Caco-2 (cell line): ENCODE measurements at regions not wholly inside any gene's neighbourhood (a gene's known extent, or its start where the extent isn't known, plus 50 kb on each side); places are given as distances from the start of the nearest gene placed in this dataset.
A peak's percentile ranks its signal among the peaks of the same experiment; 100 is the strongest.

ENCODE experiments used
- BruUV-seq: library from RNA; stranded (reverse); fragments of 400-500 nt; replicated peaks from 2 replicates; lab custom pipeline; 2021; lab: Mats Ljungman, UMichigan
- CTCF ChIA-PET: fragments of 300-600 bp; sonication (Branson Sonifier 250); formaldehyde crosslinking; loops from one replicate; lab custom pipeline; 2022; ENCODE audit warnings: antibody characterized with exemption; lab: Charles Lee
- POLR2A ChIA-PET: fragments of 300-600 bp; sonication (Branson Sonifier 250); formaldehyde crosslinking; loops from one replicate; lab custom pipeline; 2022; ENCODE audit warnings: antibody characterized with exemption; lab: Charles Lee
- DNase-seq, 2 experiments: peaks; one replicate each; pipeline versions ENCODE4 v3.0.0 to v3.0.0-alpha.2; 2020 to 2022
- H3K27me3 ChIP-seq: replicated peaks from 2 replicates; pipeline ENCODE4 v1.6.0; 2011; ENCODE audit warnings: low read length; ENCODE audit not compliant: control insufficient read depth, insufficient read depth
- H3K36me3 ChIP-seq: 2 replicates; pipeline ENCODE4 v1.5.1; 2011; ENCODE audit warnings: low read length; ENCODE audit not compliant: control insufficient read depth, insufficient read depth
- H3K4me1 ChIP-seq: fragments of 250-450 bp; sonication (Bioruptor Pico); 2 replicates; pipeline ENCODE4 v1.5.1; 2020; ENCODE audit warnings: mild to moderate bottlenecking
- H3K4me3 ChIP-seq: 2 replicates; pipeline ENCODE4 v1.5.1; 2011; ENCODE audit warnings: low read depth, mild to moderate bottlenecking, control low read depth, low read length
- H3K9me3 ChIP-seq: fragments of 250-450 bp; sonication (Bioruptor Pico); 2 replicates; pipeline ENCODE4 v1.5.1; 2020; ENCODE audit warnings: mild to moderate bottlenecking, moderate library complexity
- H3K27ac Mint-ChIP-seq: one replicate; pipeline ENCODE4 v1.8.0; 2022; ENCODE audit warnings: mixed read lengths; ENCODE audit not compliant: unreplicated experiment
- H3K27me3 Mint-ChIP-seq: one replicate; pipeline ENCODE4 v1.8.0; 2022; ENCODE audit warnings: mixed read lengths; ENCODE audit not compliant: insufficient read depth, unreplicated experiment
- H3K36me3 Mint-ChIP-seq: one replicate; pipeline ENCODE4 v1.8.0; 2022; ENCODE audit warnings: mild to moderate bottlenecking, mixed read lengths; ENCODE audit not compliant: insufficient read depth, unreplicated experiment
- H3K4me1 Mint-ChIP-seq: one replicate; pipeline ENCODE4 v1.8.0; 2022; ENCODE audit warnings: low read depth, mixed read lengths; ENCODE audit not compliant: unreplicated experiment
- H3K4me3 Mint-ChIP-seq: one replicate; pipeline ENCODE4 v1.8.0; 2022; ENCODE audit warnings: mild to moderate bottlenecking, moderate library complexity, mixed read lengths; ENCODE audit not compliant: unreplicated experiment
- H3K9me3 Mint-ChIP-seq: one replicate; pipeline ENCODE4 v1.8.0; 2022; ENCODE audit warnings: mixed read lengths; ENCODE audit not compliant: unreplicated experiment
- intact Hi-C: fragments of 100-400 bp; cut with micrococcal nuclease; formaldehyde crosslinking; loops from one replicate; pipeline ENCODE4 v1.10.0; 2022; ENCODE audit not compliant: unreplicated experiment
- TF ChIP-seq, protein P1 (sequence below), 2 experiments: fragments of 200-600 bp in 1 of 2; IDR thresholded peaks; 1 replicate in 1 of 2; 2 replicates in 1 of 2; pipeline versions ENCODE4 v1.5.1 to v1.8.0; 2011 to 2022; ENCODE audit warnings: antibody characterized with exemption in 1 of 2, control low read depth in 1 of 2, inconsistent platforms in 1 of 2, low read depth in 1 of 2, low read length in 1 of 2, mild to moderate bottlenecking in 1 of 2, moderate library complexity in 1 of 2; ENCODE audit not compliant: insufficient read depth in 1 of 2, severe bottlenecking in 1 of 2, unreplicated experiment in 1 of 2

DNA sequence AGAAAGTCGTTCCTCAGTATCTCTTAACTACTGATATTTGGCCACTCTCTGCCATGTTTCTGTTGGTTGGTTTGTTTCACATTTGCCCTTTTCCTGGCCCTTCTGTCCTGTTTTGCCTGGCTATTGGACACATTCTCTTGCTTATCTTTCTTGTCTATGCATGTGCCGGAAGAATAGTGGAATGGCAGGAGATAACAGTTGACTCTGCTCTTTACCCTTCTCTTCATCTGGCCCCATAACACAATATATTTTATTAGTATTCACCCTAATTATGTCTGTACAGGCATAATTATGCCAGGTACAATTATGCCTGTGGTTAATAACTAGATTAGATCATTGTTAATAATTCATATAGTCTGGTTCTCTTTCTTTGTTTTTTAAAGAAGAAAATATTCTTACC is 243.5 kb upstream of the LMO3 start:
- no peaks in the 10 kb centered on the region for H3K36me3 Mint-ChIP-seq
- H3K9me3 Mint-ChIP-seq, result no peaks in the 10 kb centered on the region
- CTCF ChIA-PET, result no interaction called here
- H3K4me3 ChIP-seq, result no peak overlapping the region
- H3K9me3 ChIP-seq, result no peaks in the 10 kb centered on the region
- POLR2A ChIA-PET, result no interaction called here
- peaks cover 4% of the 10 kb centered on the region for H3K27me3 Mint-ChIP-seq
- no TSS peak for BruUV-seq
- TF ChIP-seq, protein P1, sequence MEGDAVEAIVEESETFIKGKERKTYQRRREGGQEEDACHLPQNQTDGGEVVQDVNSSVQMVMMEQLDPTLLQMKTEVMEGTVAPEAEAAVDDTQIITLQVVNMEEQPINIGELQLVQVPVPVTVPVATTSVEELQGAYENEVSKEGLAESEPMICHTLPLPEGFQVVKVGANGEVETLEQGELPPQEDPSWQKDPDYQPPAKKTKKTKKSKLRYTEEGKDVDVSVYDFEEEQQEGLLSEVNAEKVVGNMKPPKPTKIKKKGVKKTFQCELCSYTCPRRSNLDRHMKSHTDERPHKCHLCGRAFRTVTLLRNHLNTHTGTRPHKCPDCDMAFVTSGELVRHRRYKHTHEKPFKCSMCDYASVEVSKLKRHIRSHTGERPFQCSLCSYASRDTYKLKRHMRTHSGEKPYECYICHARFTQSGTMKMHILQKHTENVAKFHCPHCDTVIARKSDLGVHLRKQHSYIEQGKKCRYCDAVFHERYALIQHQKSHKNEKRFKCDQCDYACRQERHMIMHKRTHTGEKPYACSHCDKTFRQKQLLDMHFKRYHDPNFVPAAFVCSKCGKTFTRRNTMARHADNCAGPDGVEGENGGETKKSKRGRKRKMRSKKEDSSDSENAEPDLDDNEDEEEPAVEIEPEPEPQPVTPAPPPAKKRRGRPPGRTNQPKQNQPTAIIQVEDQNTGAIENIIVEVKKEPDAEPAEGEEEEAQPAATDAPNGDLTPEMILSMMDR (IDR thresholded peaks at IDR 0.05; ENCODE audit: insufficient read depth in 1 of 2, low read depth in 1 of 2, low read length in 1 of 2, severe bottlenecking in 1 of 2, unreplicated experiment in 1 of 2), result no peak
- no peak overlapping the region for H3K27ac Mint-ChIP-seq
- no peaks in the 10 kb centered on the region for H3K4me1 ChIP-seq
- H3K27me3 ChIP-seq, result no peaks in the 10 kb centered on the region
- H3K4me1 Mint-ChIP-seq, result no peaks in the 10 kb centered on the region
- no peaks in the 10 kb centered on the region for H3K36me3 ChIP-seq
- no peak for DNase-seq
- H3K4me3 Mint-ChIP-seq, result no peak overlapping the region
- intact Hi-C loops, result no loop called here

DNA sequence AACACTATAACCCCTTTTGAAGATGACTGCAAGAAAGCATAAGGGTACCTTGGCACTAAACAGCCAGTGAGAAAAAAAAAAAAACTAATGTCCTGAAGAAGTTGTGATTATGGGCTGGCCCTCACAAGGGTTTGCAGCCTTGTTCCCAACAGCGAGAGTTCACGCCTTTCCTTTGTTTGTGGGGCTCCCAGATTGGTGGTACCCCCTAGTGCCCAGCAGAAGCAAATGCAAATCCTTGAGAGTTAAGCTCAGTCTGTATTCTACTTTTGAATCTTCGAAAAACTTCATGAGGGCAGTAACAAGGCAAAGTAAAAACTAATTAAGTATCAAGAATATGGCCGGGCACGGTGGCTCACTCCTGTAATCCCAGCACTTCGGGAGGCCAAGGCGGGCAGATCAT is 238.9 kb upstream of the LMO3 start:
- Mint-ChIP-seq H3K4me3 (no peak overlapping the region), H3K9me3 (no peaks in the 10 kb centered on the region), H3K4me1 (no peaks in the 10 kb centered on the region), H3K36me3 (no peaks in the 10 kb centered on the region), H3K27me3 (no peaks in the 10 kb centered on the region), H3K27ac (no peak overlapping the region)
- CTCF ChIA-PET, result interaction anchor here (0.7 to 1.2 kb wide), 3 partner anchors 9 to 459 kb away, joined by 4 to 20 read pairs (median 4); no protein-coding TSS in a partner anchor
- TF ChIP-seq, protein P1 (IDR thresholded peaks at IDR 0.05; ENCODE audit: insufficient read depth in 1 of 2, low read depth in 1 of 2, low read length in 1 of 2, severe bottlenecking in 1 of 2, unreplicated experiment in 1 of 2), result peak in 1 of 2 experiments; percentile 44
- BruUV-seq, result no TSS peak
- peak in 1 of 2 experiments; percentile 20 for DNase-seq
- H3K4me3 ChIP-seq, result no peak overlapping the region
- H3K4me1 ChIP-seq, result no peaks in the 10 kb centered on the region
- no peaks in the 10 kb centered on the region for H3K9me3 ChIP-seq
- H3K36me3 ChIP-seq, result no peaks in the 10 kb centered on the region
- POLR2A ChIA-PET, result no interaction called here
- intact Hi-C loops, result loop anchor here (1.0 kb wide), 1 partner anchor 459 kb away; no protein-coding TSS in a partner anchor
- no peaks in the 10 kb centered on the region for H3K27me3 ChIP-seq

DNA sequence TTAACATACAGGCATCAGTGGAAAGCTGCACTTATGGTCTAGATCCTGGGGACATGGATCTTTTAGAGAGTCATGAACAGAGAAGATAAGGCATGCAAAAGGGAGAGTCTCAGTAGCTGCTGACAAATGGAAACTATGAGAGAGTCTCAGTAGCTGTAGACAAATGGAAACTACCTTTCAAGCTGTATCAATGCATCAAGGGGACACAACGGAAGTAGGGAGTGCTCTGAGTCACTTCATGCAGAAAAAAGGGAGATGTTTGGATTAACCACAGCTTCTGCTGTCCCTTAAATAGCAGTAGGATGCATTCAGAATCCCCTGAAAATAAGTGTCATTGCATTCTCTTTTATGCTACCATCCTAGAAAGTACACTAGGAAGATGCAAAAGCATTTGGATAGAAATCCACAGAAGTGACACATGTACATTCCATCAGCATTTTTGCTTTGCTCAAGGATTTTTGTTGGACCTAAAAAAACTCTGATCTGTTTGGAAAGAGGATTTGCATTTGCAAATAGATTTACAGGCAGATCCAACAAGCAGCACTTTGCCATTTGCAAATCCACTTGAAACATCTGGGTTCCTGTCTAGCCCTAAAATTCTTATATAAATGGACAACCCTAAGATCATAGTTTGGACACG is 227.5 kb upstream of the LMO3 start:
- CTCF ChIA-PET, result no interaction called here
- Mint-ChIP-seq H3K27me3 (peaks cover 10% of the 10 kb centered on the region), H3K4me3 (no peak overlapping the region), H3K36me3 (no peaks in the 10 kb centered on the region), H3K27ac (no peak overlapping the region), H3K4me1 (no peaks in the 10 kb centered on the region), H3K9me3 (no peaks in the 10 kb centered on the region)
- no TSS peak for BruUV-seq
- Histone ChIP-seq H3K9me3 (no peaks in the 10 kb centered on the region; the same call in 1 of the 2 replicates), H3K4me1 (no peaks in the 10 kb centered on the region), H3K36me3 (no peaks in the 10 kb centered on the region), H3K4me3 (no peak overlapping the region), H3K27me3 (no peaks in the 10 kb centered on the region)
- POLR2A ChIA-PET, result no interaction called here
- TF ChIP-seq, protein P1 (IDR thresholded peaks at IDR 0.05; ENCODE audit: insufficient read depth in 1 of 2, low read depth in 1 of 2, low read length in 1 of 2, severe bottlenecking in 1 of 2, unreplicated experiment in 1 of 2), result no peak
- DNase-seq, result no peak
- intact Hi-C loops, result no loop called here
